HG03558 (cell line): ENCODE measurements at regions not wholly inside any gene's neighbourhood (a gene's known extent, or its start where the extent isn't known, plus 50 kb on each side); places are given as distances from the start of the nearest gene placed in this dataset.
"Not testable (repeated sequence)": the region's sequence is repeated elsewhere in the genome, so short reads cannot be mapped to it uniquely, and the experiment has no call there.

ENCODE experiments used
- ATAC-seq: cut with Tn5 transposase; IDR thresholded peaks from one replicate; pipeline ENCODE4 v1.9.1; 2021; ENCODE audit warnings: moderate number of reproducible peaks; ENCODE audit not compliant: unreplicated experiment; ENCODE audit errors: extremely low read depth

DNA sequence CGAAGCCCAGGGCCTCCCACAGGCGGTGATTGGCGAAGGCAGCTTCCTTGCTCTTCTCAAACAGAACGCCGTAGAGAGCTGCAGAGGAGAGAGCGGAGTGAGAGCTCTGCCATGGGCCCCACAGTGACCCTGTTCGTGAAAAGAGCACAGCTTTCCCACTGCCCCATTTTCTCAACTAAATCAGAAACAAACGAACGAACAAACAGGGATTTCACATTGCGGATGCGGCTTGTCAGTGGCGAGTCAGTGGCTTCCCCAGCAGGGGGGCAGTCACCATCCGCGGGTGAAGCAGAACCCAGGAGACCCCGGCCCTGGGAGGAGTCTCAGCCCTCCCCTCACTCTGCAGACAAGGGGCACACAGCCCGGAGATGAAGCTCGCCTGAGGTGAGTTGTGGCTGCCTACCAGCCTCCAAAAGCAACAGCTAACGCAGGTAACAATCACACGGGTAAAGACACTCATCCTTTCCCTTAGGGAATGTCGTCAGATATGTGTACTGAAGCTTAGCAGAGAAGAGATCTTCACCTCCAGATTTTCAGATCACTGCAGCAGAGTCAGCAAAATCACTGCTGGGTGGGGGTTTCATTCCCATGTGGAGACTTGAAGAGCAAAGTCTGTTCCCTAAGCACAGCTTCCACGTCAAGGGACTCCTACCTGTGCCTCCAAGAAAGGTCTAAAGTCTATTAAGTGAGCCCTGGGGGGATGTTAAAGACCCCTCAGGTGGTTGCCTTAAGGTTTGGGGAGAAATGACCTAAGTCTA is 51.2 kb upstream of the GPR31 start:
- no peak for ATAC-seq

DNA sequence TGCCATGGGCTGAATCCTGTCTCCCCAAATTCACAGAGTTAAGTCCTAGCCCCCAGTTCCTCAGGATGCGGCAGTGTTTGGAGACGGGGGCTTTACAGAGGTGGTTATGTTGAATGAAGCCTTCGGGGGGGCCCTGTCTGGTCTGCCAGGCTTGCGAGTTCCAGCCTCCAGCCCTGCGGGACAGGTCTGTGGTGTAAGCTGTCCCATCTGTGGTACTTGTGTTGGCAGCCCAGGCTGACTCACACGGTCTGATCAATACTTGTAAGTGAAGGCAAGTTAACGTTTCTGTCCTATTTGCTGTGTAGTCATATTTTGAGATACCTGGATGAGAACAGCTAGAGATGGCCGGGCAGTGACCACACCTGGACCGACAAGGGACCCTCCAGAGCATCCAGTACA is 51.8 kb upstream of the GPR31 start:
- no peak for ATAC-seq

DNA sequence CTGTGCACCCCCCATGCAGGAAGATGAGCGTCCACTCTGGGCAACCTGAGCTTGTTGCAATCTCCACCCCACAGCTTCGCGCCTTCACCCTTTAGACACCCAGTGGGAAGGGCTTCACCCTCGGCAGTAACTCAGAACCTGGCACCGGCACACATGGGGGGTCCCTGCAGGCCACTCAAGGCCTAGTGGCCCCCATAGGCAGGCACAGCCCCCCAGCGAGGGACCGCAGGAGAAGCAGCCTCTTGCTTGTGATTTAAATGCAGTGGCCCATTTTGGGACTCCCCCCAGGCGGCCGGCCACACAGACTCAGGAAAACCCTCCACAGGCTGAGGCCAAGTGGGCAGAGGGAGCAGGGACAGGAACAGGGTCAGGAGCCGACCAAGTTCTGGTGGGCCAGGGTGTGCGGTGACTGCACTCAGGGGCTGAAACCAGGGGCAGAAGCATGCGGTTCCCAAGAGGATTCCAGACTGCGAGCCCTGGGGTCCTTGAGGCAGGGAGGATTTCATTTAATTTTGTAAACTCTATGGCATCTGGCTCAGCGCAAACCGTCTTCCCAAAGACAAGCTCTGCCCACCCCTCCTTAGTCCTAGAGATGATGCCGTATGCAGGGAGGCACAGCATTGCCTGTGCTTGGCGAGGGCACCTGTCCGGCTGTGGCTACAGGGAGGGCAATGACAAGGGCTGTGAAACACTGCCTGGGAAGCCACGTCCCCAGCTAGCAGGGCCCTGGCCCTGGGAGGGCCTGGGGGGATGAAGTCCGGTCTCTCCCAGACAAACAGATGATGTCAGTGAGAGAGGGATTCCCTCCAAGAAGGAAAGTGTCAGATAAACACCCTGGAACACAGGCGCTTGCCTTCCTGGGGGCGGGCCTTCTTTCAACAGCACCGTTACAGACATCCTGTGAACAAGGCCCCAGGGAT is 52.9 kb upstream of the GPR31 start:
- ATAC-seq, result no peak

DNA sequence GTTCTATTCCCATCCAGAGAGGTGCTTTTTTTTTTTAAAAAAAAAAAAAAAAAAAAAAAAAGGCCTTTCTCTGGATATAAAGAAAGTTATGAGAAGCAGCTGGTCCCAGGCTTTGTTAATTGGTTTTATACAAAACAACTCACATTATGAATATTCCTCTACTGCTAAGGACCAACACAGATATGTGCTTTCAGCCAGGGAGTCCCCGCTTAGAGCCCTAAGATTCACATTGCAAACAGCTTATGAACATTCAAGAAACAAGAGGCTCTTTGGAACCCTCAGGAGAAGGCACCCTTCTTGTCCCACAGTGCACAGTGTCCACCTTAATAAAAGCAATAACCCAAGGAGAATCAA is 53.5 kb upstream of the GPR31 start:
- no peak for ATAC-seq

DNA sequence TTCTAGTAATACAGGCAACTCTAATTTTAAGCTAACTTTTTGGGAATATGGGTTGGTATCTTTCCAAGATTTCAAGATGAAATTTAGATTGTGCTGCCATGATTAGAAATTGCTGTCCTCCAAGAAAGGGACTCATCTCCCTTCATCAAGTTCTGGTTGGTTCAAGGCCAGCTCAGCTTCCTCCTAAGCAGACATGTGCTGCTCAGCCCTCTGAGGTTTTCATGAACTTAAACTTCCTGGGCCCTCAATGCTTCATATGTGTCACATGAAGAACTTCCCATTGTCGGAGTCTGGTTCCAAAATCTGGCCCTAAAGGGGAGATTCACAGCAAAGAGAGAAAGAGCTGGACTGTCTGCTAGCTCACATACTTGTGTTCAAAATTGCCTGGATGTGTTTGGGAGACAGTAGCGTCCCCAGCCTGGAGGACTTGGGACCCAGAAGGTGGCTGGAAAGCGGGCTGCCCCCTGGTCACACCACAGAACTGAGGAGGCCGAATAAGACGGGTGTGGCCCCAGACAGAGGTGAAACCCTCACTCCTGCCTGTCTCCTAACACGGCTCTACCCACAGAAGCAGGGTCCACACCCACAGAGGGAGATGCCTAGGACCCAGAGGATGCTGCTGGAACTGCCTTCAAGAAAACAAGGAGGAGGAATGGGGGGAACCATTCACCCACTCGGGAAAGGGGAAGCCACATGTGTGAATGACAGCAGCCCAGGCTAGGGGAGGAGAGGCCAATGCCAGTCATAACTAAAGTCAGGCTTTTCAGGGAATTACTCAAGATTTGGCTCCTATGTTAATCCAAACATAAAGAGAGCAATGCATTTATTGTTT is 54.3 kb upstream of the GPR31 start:
- no peak for ATAC-seq

DNA sequence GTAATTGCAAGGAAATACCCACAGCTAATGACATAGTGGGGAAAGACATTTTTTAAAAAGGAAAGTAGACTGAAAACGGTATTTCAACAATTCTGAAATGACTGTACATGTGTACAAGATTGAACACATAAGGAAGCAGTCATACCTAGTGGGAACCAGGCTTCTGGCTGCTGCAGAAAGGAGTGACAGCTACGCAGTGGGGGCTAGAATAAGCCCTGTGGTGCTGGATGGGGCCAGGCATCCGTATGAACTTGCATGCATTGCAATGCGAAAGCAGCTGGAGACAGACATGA is 54.9 kb upstream of the GPR31 start:
- ATAC-seq, result peak; percentile 80

DNA sequence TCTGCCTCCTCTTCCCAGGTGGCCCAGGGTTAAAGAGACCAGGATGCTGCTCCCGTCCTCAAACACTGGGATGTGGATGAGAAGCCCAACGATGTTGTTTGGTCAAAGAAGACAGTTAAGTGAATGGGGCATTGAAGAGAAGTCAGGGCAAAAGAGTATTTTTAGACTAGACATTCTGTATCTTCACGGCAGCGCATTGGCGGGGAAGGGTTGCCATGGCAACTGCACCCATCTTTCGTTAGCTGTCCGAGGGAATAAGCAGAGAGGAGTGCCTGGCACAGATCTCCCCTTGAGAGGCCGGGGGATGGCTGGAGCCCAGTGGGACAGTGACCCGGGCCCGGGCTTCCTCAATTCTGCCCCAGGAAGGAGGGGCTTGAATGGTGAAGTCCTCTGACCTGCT is 56.4 kb upstream of the GPR31 start:
- no peak for ATAC-seq

DNA sequence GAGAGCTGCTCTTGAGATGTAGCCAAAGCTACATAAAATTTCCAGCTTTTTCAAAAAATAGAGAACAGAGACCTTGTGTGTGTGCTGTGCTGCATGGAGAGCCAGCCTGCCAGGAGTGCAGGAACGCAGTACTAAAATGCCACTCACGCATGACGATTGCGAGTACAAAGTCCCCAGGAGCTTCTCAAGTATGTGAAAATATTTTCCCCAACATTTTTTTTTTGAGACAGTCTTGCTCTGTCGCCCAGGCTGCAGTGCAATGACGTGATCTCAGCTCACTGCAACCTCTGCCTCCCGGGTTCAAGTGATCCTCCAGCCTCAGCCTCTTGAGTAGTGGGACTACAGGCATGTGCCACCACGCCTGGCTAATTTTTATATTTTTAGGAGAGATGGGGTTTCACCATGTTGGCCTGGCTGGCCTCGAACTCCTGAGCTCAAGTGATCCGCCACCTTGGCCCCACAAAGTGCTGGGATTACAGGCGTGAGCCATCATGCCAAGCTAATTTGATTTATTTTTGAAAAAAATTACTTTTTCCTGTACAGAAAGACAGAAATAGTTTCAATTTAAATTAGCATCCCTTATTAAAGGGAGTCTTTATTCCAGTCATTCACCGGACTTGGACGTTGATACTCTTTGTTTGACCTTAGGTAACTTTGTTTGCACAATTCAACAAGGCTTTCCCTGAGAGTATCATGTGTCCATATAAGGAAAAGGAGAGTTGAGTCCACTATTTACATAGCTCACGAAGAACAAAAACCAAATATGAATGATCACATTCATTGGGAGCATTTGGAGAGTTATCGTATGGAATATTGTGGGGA is 57.9 kb upstream of the GPR31 start:
- not testable (repeated sequence) for ATAC-seq

DNA sequence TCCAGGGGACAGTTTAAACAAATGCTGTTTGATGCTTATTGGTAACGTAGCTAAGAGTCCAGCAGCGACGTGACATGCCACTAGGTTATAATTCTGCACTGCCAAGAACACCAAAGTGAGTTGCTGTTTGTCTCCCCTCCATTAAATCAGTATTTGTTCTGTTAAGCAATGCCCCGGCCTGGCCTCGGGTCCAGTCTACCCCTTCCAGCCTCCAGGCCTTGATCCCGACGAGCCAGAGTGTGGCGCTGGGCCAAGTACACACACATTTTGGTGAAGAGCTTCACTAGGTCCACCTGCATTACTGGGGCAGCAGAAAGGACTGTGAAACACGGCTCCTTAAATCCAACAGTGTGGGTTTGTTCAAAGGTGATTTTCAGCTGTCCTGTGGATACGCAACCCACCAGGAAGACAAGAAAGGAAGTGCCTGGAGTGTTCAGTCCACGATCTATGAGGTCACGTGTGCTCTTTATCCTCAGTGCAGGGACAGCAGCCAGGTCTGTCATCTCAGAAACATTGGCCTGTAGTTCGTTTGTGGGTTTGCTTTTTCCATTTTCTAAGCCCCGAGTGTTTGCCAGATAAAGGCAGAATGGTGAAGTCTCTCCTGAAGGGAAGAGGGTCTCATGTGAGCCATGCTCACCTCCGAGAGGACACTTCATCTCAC is 58.7 kb upstream of the GPR31 start:
- ATAC-seq, result not testable (repeated sequence)

DNA sequence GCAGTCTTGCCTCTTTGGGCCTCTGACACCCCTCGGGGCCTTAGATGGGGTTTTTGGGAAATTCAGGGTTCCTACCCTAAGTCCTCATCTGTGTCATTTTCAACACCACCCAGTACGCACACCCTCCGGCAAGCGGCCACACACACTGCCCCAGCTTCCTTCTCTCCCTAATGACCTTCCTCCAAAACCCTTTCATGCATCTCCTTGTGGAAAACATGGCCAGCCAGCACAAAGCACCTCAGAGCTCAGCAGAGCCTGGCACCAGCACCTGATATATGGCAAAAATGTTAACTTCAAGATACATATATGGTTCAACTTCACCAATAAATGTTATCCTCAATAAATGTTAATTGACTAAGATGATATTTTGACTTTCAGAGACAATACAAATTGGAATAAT is 59.3 kb upstream of the GPR31 start:
- ATAC-seq, result not testable (repeated sequence)

DNA sequence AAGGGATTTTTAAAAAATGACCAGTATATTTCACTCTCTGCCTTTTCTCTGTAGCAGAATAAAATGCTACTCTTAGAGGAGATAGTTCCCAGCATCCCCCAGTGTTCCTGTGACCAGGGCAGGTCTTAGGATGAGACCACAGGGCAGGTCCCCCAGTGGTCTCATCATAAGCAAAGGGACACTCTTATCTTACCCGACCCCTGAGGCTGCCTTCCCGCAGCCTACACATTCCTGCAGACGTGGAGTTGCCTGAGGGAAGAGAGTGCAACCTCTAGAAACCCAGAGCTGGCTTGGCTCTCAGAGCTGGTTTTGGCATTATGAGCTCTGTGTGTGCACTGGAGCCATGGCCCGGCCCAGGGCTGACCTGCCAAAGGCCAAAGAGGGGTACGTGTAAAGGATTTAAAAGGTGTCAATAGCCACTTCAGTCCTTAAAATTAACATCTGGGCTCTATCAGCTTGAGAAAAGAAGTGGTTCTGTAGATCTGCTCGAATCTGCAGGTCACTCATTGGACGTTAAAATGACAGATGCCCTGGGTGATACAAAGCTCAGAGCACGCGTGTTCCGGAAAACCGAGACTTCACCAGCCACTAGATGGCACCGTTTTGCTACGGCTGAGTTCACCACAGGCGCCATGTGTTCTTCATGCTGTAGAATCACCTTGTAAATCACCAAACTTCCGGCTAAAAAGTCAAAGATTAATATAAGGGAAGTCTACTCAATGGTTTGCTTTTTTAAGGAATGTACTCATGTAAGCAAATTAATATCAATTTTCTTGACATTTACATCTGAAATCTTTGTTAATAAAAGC is 60.4 kb upstream of the GPR31 start:
- not testable (repeated sequence) for ATAC-seq

DNA sequence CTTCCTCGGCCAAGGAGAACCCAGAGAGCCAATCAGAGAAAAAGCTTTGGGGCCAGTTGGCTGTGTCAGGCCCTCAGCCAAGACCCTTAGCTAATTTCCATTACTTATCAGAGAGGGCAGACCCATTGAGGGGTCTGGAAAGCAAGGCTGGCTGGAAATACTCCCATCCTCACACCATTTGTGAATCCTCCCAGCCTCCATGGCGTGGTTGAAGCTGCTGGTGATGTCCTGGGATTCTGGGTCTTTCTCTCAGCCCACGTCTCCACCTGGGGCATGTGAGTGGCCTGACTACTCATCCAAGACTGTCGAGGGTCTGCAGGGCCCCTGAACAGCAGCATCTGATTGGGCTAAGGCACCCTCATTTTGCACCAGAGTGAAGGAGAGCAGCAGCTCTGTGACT is 61.3 kb upstream of the GPR31 start:
- not testable (repeated sequence) for ATAC-seq

DNA sequence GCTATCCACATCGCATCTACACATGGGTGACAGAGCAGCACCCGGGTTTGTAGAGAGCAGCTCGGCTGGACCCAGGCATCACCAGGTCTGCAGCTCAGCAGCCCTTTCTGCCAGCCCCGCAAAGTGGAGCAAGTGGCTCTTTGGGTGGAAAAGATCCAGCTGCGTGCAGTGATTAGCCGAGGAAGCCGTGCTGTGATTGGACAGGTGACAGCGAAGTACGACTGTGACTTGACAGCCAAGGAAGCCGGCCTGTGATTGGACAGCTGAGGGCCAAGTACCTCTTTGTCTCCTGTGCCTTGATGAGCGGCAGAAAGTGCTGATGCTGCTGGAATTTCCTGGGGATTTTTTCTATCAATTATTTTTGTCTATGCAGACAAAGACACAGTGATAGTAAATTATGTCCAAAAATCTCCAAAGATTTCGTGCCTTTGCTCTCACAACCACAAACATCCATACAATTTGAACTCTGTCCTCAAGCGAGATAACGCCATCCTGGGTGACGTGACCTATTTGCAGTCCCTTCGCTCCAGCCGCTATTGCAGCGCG is 62.3 kb upstream of the GPR31 start:
- ATAC-seq, result no peak

DNA sequence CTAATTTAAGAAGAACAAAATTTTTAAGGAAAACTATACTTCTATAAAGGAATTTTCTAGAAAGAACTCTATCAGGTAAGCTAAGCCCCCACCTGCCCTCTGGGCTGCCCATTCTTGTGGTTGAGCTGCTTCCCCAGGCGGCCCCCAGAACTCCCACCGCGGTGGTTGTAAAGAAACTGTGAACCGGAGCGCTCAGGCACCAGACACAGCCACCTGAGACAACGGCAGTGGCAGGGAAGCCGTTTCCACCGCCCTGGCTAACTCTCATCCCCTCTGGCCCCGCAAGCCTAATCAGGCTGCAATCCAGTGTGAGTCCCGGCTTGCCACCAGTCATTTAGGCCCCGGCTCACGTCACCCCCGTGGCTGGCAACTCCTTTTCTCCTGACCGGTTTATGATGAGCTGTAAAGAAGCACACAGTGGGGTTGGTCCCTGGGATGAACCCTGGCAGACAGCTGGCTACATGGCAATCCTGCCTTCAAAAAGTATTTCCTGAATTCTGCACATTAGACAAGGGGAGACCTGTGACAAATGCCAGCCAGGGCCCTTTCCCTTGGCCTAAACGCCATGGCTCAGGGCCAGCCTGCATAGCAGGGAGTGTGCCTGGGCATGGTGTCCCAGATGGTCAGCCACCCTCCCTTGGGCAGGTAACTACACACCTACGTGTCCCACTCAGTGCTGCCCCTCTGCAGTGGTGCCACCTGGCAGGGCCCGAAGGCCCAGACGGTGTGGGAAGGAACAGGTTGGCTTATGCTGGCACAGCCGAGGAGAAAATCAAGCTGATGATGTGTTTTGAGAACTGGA is 63.8 kb upstream of the GPR31 start:
- ATAC-seq, result no peak

DNA sequence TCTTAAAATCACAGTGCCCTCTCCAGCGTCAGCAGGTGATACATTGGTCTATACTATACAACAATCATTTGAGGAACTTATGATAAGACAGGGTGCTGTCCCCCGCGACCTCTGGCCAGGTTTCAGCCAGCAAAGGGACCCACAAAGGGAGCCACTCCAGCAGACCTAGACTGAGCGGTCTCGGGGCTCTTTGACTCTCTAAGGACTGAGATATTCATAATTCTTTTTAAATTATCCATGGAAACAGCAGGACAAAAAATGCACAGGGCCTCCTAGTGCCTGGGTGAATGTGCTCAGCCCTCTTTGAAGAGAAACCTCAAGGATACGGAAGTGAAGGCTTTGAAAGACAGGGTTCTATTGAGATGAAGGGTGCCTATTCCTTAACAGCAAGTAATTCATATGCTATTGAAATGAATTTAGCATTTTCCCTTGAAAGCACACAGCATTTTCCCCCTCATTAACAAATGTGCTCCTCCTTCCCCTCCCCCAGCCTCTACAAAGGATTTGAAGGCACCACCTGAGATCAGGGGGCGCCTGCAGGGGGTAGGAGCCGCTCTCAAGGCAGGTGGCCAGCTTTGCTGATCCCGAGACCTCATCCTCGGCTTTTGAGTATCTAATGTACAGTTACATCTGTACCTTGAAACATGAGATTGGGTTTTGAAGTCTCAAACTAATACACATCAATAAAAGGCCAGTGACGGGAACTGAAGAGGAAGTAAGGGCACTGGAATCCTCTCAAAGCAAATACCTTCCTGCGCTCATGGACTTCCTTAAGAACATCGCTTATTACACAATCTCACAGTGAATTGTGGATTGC is 65.3 kb upstream of the UNC93A start:
- ATAC-seq, result not testable (repeated sequence)

DNA sequence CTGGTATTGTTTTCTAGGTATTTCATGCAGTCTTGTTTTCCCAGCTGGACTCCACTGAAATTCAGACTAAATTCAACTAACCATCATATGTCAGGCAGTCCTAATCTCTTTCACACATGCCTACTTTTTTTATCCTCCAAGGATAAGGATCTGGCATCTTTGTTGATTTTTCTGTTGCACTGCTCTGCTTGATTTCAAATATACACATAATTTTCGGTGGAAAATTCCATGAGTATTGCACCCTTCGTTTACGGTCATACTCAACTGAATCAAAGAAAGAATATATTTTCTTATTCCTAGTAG is 64.8 kb upstream of the UNC93A start:
- ATAC-seq, result no peak

DNA sequence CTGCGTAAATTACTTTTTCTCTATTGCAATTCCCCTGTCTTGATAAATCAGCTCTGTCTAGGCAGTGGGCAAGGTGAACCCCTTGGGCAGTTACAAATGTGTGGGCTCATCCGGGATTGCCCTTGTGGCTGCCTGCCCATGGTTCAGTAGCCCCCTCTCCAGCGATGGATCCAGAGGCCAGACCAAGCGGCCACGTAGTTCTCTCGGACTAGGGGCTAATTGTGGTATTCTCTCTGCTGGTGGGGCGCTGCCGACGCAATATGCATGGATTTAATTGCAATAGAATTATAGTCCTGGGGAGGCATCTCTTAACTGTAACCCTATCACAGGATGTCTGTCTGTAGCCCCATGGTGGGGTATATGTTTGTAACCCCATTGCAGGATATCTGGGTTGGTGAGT is 64.3 kb upstream of the UNC93A start:
- ATAC-seq, result no peak
